ENCODE measurements at regions not wholly inside any gene's neighbourhood (a gene's known extent, or its start where the extent isn't known, plus 50 kb on each side); places are given as distances from the start of the nearest gene placed in this dataset.

GRCh38 chr7:108771853-108772252 lies 202.2 kb downstream of the DNAJB9 start:
- H3K4me3 ChIP-seq (replicated peaks; ENCODE audit: insufficient read depth, low read length): no peak overlapping the region

GRCh38 chr7:108777966-108778365 lies 208.3 kb downstream of the DNAJB9 start:
- H3K27ac ChIP-seq (replicated peaks): no peak overlapping the region
- no peaks in the 10 kb centered on the region for H3K27me3 ChIP-seq (ENCODE audit: insufficient read depth, poor library complexity, severe bottlenecking)
- no peak overlapping the region for H3K4me3 ChIP-seq (replicated peaks; ENCODE audit: insufficient read depth, low read length)
- no peak for DNase-seq (ENCODE audit: low read depth in 1 of 2, low spot score in 1 of 2)
- TF ChIP-seq, protein P1, sequence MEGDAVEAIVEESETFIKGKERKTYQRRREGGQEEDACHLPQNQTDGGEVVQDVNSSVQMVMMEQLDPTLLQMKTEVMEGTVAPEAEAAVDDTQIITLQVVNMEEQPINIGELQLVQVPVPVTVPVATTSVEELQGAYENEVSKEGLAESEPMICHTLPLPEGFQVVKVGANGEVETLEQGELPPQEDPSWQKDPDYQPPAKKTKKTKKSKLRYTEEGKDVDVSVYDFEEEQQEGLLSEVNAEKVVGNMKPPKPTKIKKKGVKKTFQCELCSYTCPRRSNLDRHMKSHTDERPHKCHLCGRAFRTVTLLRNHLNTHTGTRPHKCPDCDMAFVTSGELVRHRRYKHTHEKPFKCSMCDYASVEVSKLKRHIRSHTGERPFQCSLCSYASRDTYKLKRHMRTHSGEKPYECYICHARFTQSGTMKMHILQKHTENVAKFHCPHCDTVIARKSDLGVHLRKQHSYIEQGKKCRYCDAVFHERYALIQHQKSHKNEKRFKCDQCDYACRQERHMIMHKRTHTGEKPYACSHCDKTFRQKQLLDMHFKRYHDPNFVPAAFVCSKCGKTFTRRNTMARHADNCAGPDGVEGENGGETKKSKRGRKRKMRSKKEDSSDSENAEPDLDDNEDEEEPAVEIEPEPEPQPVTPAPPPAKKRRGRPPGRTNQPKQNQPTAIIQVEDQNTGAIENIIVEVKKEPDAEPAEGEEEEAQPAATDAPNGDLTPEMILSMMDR (IDR thresholded peaks at IDR 0.05; ENCODE audit: insufficient read depth, low read length): no peak
- TF ChIP-seq SPI1 (IDR thresholded peaks at IDR 0.05; ENCODE audit: borderline replicate concordance, low read depth): no peak
- TF ChIP-seq GABPA (IDR thresholded peaks at IDR 0.05; ENCODE audit: low read depth): no peak
- TF ChIP-seq, protein P2, sequence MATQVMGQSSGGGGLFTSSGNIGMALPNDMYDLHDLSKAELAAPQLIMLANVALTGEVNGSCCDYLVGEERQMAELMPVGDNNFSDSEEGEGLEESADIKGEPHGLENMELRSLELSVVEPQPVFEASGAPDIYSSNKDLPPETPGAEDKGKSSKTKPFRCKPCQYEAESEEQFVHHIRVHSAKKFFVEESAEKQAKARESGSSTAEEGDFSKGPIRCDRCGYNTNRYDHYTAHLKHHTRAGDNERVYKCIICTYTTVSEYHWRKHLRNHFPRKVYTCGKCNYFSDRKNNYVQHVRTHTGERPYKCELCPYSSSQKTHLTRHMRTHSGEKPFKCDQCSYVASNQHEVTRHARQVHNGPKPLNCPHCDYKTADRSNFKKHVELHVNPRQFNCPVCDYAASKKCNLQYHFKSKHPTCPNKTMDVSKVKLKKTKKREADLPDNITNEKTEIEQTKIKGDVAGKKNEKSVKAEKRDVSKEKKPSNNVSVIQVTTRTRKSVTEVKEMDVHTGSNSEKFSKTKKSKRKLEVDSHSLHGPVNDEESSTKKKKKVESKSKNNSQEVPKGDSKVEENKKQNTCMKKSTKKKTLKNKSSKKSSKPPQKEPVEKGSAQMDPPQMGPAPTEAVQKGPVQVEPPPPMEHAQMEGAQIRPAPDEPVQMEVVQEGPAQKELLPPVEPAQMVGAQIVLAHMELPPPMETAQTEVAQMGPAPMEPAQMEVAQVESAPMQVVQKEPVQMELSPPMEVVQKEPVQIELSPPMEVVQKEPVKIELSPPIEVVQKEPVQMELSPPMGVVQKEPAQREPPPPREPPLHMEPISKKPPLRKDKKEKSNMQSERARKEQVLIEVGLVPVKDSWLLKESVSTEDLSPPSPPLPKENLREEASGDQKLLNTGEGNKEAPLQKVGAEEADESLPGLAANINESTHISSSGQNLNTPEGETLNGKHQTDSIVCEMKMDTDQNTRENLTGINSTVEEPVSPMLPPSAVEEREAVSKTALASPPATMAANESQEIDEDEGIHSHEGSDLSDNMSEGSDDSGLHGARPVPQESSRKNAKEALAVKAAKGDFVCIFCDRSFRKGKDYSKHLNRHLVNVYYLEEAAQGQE (IDR thresholded peaks at IDR 0.05; ENCODE audit: insufficient replicate concordance, low read depth): no peak

More at GRCh38 chr7:108771853-108772252, 202.2 kb downstream of the DNAJB9 start:
- no peak for TF ChIP-seq POLR2AphosphoS5 (IDR thresholded peaks at IDR 0.05; ENCODE audit: low read depth)
- TF ChIP-seq GABPA (IDR thresholded peaks at IDR 0.05; ENCODE audit: low read depth): no peak
- TF ChIP-seq SPI1 (IDR thresholded peaks at IDR 0.05; ENCODE audit: borderline replicate concordance, low read depth): no peak
- TF ChIP-seq, protein P2 (IDR thresholded peaks at IDR 0.05; ENCODE audit: insufficient replicate concordance, low read depth): no peak
- TF ChIP-seq, protein P1 (IDR thresholded peaks at IDR 0.05; ENCODE audit: insufficient read depth, low read length): no peak
- H3K27ac ChIP-seq (replicated peaks): no peak overlapping the region
- no peak for DNase-seq (ENCODE audit: low read depth in 1 of 2, low spot score in 1 of 2)
- H3K27me3 ChIP-seq (ENCODE audit: insufficient read depth, poor library complexity, severe bottlenecking): no peaks in the 10 kb centered on the region

DNA sequence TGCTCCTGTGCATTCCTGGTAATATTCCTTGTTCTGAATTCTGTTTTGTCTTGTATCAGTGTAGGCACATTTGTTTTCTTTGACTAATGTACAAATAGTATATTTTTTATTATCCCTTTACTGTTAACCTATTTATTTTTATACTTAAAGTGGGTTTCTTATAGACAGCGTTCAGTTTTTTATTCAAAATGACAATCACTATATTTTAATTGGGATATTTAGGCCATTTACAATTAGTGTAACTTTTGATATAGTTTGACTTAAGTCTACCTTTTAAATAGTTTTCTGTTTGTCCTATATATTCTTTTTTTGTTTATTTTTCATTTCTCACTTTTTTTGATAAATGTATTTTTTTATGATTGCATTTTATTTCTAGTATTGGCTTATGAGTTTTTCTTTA lies 219.8 kb downstream of the DNAJB9 start:
- Histone ChIP-seq H3K4me3 (replicated peaks; ENCODE audit: insufficient read depth, low read length) (no peak overlapping the region), H3K27me3 (ENCODE audit: insufficient read depth, poor library complexity, severe bottlenecking) (no peaks in the 10 kb centered on the region), H3K27ac (replicated peaks) (no peak overlapping the region)
- TF ChIP-seq, protein P2 (IDR thresholded peaks at IDR 0.05; ENCODE audit: insufficient replicate concordance, low read depth): no peak
- TF ChIP-seq, protein P1 (IDR thresholded peaks at IDR 0.05; ENCODE audit: insufficient read depth, low read length): no peak
- no peak for TF ChIP-seq SPI1 (IDR thresholded peaks at IDR 0.05; ENCODE audit: borderline replicate concordance, low read depth)
- no peak for TF ChIP-seq GABPA (IDR thresholded peaks at IDR 0.05; ENCODE audit: low read depth)
- TF ChIP-seq POLR2AphosphoS5 (IDR thresholded peaks at IDR 0.05; ENCODE audit: low read depth): no peak
- no peak for DNase-seq (ENCODE audit: low read depth in 1 of 2, low spot score in 1 of 2)

Measured in HL-60 (cell line).